Amniotic epithelial cell (primary cell): ENCODE measurements at regions not wholly inside any gene's neighbourhood (a gene's known extent, or its start where the extent isn't known, plus 50 kb on each side); places are given as distances from the start of the nearest gene placed in this dataset.
"Not testable (repeated sequence)": the region's sequence is repeated elsewhere in the genome, so short reads cannot be mapped to it uniquely, and the experiment has no call there.

Source experiments
- DNase-seq: peaks from one replicate; pipeline ENCODE4 v3.0.0-alpha.2; 2010; ENCODE audit warnings: low read depth

DNA sequence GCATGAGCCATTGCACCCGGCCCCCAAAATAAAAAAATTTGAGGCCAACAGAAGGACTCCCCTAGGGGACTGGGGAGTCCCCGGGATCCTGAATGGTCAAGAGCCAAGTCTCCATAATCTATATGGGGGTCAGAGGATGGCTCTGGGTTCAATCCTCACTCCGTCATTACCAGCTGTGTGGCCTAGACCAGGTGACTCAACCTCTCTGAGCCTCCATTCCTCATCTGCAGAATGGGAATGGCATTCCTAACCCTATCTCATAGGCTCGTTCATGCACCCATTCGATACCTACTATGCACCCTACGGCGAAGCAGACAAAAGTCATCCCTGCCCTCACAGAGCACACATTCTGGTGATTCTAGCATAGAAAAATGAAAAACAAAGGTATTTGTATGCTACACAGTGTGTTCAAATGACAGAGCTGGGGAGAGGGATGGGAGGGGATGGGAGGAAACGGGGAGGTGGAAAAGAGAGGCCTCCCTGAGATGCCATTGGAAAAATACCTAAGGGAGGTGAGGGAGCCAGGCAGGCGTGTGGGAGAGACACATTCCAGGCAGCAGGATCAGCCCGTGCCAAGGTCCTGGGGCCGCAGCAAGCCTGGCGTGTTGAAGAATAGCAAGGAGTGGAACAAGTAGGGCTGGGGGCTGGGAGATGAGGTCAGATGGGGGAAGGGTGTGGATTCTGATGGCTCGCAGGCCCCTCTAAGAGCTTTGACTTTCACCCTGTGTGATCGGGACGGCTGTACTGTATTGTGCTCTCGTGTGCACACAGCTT is 71.2 kb downstream of the RMI2 start:
- no peak for DNase-seq

- DNase-seq: no peak
Measured at GRCh38 chr16:11417487-11417886, 72.2 kb downstream of the RMI2 start.

- DNase-seq: no peak
Measured at GRCh38 chr16:11418506-11418905, 73.2 kb downstream of the RMI2 start.

GRCh38 chr16:11420067-11420466 is 74.8 kb downstream of the RMI2 start:
- not testable (repeated sequence) for DNase-seq

DNA sequence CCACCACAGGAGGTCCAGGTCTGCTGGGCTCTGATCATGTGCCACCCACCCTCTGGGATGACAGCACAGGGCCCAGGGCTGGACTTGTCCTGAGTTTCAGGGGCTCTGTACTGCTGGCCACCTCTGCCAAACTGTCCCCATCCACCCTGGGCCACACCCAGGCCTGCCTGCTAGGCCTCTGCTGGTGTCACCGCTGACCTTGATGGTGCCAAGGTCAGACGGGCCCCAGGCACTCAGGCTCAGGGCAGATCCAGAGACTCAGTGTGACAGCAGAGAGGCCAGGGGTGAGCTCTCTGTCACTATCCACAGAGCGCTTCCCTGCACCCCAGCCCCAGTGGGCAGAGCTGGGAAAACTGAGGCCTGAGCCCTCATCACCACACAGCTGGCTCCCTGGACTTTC is 75.6 kb downstream of the RMI2 start:
- DNase-seq: no peak

- DNase-seq: no peak
Measured at GRCh38 chr16:11422381-11423314, 77.4 kb downstream of the RMI2 start.

DNA sequence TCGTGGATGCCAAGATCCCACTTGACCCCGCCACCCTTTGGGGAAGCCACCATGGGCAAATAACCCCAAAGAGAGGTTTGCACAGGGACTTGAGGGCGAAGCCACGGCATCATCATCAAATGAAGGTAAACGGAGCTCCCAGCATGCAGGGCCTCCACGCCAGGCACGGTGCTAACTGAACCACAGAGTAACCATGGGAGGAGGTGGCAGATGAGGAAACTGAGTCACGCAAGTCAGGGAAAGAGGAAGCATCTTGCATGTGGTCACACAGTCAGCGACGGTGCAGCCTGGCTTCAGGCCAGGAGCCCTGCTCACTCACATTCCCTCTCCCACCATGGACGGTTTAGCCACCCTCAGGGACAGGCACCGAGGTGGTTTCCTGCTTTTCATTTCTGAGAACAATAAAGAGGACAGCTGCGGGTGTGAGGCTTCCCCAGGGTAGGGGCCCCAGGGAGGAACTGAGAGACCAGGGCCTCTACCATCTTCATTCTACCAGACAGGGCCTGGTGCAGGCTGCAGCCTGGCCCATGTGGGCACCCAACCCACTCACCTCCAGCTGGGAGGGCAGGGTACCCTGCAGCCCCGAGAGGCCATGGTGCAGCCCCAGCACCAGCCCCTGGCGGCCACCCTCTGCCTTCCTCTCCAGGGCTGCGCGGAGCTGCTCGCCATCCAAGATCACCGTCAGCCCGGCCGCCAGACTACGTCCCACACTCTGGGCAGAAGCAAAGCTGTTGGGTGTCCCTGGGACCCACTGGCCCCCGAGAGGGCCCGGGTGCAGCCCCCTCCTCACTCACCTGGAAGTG is 78.3 kb downstream of the RMI2 start:
- no peak for DNase-seq

GRCh38 chr16:11424118-11424460 is 78.8 kb downstream of the RMI2 start:
- no peak for DNase-seq

- DNase-seq: no peak
Measured at GRCh38 chr16:11425140-11425539, 79.9 kb downstream of the RMI2 start.

- DNase-seq: no peak
Measured at GRCh38 chr16:11428623-11428953, 83.3 kb downstream of the RMI2 start.

GRCh38 chr16:11429123-11429522 is 83.9 kb downstream of the RMI2 start:
- no peak for DNase-seq

- DNase-seq: no peak
Measured at GRCh38 chr16:11429823-11430222, 84.6 kb downstream of the RMI2 start.

DNA sequence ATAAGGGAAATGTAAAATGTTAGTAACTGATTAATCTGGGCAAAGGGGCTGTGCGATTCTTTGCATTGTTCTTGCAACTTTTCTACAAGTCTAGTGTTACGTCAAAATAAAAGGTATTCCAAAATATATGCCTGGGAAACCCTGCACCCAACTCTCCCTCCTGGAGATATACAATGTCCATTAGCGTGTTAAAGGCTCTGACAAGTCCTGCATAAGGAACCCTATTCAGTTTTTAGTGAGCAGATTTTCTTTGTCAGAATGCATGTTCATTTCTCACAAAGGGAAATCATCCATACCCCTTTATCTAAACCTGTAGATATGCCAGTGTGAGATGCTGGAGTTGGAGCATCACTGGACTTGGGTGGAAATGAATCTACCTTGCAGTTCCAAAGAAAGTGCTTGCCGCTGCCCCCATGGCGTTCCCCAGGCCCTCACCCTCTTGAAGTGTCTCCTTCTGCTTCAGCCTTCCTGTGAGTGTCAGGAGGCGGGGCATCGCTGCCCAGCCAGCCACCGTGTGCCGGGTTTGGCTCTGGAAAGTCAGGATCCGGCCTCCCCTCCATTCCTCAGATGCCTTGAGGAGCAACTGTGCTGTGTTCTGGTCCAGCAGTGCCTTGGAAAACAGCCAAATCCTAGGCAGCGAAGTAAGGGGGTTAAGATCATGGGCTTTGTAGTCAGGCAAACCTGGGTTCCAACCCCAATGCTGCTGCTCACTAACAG is 85.5 kb downstream of the RMI2 start:
- no peak for DNase-seq

GRCh38 chr16:11431915-11432465 is 86.7 kb downstream of the RMI2 start:
- peak; percentile 8 for DNase-seq

DNA sequence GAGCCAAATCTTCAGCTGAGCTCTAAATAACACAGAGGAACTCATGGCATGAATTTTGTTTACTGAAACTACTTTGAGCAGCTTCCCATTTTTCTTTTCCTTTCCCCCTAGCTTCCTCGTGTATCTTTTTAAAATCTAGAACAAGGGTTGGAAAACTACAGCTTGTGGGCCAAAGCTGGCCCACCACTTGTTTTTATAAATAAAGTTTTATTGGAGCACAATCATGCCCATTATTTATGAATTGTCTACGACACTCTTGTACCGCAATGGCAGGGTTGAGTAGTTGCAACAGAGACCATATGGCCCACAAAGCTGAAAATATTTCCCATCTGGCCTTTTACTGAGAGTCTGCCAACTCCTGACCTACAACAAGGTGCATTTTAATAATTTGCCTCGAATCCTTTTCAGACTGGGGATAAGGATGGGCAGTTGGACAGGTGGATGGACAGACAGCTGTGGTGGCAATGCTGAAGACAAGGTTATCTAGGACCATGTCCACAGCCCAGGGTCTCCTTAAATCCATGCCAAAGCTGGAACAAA is 87.7 kb downstream of the RMI2 start:
- DNase-seq: no peak

DNA sequence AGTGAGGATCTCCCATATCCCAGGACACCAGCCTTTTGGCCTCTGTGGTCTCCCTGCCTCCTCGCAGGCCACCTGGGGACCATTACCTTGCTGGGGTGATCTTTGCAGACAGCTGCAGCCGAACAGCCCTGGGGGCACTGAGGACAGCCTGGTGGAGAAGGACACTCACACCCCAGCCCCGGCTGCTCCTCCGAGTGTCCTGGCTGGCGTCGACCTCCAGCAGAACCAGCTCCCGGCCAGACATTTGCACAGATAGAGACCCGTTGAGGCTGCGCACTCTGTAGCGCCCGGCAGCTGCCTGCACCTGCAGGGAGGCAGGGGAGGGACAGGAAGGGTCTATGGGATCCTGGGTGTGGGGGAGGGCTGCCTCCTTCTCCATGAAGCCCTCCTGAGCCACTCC is 90.3 kb downstream of the RMI2 start:
- DNase-seq: no peak

DNA sequence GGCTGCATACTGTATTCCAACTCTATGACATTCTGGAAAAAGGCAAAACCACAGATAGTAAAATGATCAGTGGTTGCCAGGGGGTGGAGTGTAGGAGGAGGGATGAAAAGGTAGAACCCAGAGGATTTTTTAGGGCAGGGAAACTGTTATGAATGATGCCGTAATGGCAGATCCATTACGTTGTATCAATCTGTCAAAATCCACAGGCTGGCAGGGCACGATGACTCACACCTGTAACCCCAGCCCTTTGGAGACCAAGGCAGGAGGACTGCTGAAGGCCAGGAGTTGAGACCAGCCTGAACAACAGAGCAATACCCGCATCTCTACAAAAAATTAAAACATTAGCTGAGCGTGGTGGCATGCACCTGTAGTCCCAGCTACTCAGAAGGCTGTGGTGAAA is 91.8 kb downstream of the RMI2 start:
- no peak for DNase-seq

GRCh38 chr16:11439790-11440656 is 94.8 kb downstream of the RMI2 start:
- no peak for DNase-seq

- DNase-seq: no peak
Measured at GRCh38 chr16:11440657-11441012, 95.4 kb downstream of the RMI2 start.

DNA sequence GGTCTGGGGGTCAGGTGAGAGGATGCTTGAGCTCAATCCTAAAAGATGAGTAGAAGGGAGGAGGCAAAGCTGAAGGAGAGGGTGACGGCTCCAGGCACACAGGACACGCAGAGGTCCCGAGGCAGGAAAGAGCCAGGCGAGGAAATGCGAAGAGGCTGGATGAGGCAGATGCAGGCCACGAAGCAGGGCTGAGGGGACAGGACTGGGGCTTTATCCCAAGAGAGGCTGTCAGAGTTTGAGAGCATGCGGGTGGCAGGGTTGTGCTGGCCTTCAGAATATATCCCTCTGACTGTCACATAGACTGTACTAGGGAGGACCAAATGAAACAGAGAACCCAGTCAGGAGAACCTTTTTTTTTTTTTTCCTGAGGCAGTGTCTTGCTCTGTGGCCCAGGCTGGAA is 100.2 kb downstream of the RMI2 start:
- DNase-seq: no peak
